GM18867 (cell line): ENCODE measurements at regions not wholly inside any gene's neighbourhood (a gene's known extent, or its start where the extent isn't known, plus 50 kb on each side); places are given as distances from the start of the nearest gene placed in this dataset.

Experiments used
- ATAC-seq: cut with Tn5 transposase; IDR thresholded peaks from one replicate; pipeline ENCODE4 v1.9.1; 2021; ENCODE audit warnings: mild to moderate bottlenecking, moderate library complexity; ENCODE audit not compliant: unreplicated experiment

DNA sequence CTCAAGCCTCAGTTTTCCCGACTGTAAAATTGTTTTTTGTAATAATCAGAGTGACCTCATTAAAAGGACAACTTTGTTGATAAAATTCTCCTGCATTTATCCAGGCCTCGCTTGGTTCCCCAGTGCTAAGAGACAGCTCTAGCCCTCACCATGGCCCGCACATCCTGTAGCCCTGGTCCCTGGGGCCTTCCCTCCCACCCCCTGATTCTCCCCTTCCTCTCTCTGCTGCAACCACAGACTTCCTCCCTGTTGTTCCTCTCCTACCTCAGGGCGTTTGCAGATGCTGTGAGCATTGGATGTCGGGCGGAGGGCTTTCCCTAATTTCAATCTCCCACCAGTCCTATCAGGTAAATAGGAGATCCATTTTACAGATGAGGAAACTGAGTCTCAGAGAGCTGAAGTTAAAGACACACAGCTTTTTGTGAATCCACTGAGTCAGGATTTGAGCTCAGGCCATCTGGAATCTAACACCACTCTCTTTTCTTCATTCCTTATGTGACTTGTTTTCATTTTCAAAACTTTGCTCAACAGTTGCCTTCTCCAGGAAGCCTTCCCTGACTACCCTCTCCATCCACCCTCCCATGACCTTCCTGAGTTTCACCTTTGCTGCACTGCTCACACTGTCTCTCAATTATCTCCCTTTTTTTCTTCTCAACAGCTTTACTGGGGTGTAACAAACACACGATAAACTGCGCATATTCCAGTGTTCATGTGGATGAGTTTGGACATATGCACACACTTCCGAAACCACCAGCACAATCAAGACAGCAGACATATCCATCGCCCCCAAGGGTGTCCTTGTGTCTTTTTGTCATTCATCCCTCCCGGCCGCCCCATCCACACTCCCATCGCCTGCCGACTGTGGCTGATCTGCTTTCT is 107.1 kb downstream of the CEBPB start:
- ATAC-seq = no peak

DNA sequence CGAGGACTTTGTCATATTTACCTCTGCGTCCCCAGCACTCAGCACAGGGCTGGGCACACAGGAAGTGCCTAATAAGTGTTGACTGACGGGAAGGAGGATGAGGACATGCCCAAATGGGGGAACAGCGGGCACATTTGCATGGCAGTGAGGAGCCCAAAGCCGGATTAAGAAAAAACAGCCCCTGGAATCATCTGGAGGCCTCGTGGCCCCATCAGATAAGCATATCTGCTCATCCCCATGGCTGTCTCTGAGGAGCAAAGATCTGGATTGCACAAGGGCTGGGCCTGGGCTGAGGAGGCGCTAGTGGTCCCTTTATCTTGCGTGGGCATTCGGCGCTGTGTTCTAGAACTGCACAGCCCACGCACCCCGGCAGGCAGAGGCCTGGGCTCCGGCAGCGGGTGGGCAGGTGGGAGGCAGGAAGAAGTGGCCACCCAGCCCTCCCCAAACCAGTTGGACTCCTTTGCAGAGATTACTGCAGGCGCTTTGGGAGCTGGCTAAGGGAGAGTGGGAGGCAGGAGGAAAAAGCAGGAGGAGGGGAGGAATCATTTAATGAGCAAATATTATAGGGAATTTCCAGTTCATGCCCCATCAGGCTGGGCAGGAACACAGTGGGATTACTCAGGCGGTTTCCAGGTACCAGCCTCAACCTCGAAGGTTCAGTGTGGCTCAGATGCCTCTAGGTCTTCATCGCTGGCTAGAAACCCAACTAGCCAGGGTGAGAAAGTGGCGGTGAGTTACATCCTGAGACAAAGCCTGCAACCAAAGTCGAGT is 108.1 kb downstream of the CEBPB start:
- no peak for ATAC-seq

DNA sequence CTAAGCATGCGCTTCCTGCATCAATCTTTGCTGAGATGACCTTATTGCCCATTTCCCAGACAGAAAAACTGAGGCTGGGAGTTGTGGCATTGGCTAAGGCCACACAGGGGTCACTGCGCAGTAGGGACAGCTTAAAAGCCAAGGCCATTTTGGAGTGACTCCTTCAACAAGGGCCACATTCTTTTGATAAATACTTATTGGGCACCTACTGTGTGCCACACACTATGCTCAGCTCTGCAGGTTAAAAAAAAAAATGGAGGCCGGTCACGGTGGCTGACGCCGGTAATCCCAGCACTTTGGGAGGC is 108.6 kb downstream of the CEBPB start:
- ATAC-seq = no peak

DNA sequence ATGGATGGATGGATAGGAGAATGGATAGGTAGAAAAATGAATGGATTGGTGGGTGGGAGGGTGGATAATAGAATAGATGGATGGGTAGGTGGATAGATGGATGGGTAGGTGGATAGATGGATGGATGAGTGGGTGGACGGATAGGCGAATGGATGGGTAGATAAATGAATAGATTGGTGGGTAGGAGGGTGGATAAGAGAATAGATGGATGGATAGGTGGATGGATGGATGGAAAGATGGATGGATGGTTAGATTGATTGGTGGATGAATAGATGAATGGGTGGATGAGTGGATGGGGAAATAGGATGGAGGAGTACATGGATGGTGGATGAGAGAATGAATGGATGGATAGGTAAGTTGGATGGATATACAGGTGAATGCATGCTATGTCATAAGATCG is 110.5 kb downstream of the CEBPB start:
- ATAC-seq = no peak

DNA sequence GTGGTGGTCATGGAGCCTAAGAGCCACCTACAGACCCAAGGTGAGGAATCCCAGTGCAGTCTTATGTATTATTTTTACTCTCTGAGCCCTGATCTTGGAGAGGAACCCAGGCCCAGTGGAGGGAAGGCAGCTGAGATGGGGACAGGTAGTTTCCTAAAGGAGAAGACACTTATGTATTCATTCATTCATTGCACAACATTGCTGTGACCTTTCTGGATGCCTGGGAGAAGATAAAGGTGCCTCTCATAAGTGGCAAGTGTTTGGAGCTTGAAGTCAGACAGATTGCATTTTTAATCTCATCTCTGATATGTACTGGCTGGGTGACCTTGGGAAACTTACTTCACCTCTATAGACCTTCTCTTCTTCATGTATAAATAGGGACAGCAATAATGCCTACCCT is 111.1 kb downstream of the CEBPB start:
- no peak for ATAC-seq

DNA sequence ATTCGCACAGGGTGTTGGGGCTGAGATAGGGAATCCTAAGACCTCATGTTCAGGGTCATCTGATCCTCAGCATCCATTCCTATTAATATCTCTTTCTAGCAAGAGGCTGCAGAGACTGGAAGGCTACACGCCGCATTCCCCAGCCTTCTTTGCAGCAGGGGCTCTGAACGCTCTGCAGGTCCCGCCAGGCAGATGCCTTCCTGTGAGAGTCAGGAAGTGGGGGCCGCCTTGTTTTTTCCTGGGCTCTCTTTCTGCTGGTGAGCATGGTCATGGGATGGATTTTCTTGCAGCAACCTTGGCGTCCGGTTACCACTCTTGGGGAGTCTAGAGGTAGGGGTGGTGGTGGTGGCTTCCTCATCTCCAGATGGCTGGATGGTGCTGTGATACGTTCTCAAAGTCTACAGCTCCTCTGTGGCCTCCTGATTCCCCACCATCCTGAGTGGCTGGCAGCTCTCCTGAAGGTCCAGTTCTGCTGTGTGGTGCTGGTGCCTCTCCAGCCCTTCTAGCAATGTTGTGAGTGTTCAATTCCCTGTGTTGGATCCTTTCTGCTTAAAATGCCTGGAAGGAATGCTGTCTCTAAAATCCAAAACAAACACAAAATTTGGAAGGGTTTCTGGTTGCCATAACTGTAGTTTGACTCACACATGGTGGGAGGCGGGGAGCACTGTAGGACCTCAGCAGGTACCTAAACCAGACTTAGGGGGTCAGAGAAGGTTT is 111.9 kb downstream of the CEBPB start:
- no peak for ATAC-seq

DNA sequence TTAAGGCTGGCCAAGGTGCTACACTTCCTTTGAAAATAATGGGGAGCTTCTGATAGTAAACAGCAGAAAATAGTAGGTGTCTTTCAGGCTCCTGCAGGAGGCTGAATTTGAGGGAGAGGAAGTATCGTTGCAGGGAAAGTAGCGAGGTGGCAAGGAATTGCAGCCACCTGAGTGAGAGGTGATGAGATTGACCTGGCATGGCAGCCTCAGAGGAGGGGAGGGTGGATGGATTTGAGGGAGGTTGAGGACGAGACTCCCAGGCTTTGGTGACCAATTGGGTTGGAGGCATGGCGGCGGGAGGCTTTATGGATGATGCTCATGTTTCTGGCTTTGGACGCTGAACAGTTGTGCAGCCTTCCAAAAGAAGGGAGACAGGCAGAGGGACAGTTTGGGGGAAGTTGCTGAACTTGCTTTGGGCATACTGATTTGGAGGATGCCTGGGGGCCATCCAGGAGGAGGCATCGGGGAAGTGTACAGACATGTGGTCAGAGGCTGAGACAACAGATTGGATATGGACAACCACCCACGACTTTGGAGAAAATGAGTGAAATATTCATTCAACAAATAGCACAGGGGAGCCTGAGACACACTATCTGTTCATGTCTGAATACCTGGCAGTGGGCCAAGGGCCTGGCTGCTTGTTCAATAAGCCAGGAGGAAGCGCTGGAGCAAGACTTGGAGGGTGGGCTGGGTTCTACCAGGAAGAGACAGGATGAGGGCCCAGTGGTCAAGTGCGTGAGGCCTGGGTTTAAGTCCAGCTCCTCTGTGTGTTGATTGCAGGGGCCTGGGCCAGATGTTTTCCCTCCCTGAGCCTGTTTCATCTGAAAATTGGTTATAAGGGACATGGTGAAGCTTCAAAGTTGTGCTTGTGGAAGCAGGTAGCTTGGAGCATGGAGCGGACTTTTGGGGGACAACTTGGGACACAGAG is 113.2 kb downstream of the CEBPB start:
- ATAC-seq = no peak

DNA sequence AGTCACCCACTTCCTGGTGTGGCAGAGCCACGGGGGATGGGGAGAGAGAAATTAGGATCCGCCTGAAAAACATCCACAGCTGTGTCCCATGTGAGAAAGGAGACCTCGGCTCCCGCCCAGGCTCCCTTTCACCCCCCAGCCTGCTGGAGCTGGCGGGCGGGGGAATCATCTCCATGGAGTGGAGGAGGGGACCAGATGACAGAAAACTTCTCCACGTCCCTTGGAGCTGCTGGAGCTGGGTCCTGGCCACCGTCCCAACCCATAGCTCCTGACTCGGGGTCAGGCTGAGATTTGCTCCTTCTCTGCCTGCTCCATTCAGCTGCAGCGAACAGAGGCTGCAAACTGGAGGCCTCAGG is 113.8 kb downstream of the CEBPB start:
- no peak for ATAC-seq

DNA sequence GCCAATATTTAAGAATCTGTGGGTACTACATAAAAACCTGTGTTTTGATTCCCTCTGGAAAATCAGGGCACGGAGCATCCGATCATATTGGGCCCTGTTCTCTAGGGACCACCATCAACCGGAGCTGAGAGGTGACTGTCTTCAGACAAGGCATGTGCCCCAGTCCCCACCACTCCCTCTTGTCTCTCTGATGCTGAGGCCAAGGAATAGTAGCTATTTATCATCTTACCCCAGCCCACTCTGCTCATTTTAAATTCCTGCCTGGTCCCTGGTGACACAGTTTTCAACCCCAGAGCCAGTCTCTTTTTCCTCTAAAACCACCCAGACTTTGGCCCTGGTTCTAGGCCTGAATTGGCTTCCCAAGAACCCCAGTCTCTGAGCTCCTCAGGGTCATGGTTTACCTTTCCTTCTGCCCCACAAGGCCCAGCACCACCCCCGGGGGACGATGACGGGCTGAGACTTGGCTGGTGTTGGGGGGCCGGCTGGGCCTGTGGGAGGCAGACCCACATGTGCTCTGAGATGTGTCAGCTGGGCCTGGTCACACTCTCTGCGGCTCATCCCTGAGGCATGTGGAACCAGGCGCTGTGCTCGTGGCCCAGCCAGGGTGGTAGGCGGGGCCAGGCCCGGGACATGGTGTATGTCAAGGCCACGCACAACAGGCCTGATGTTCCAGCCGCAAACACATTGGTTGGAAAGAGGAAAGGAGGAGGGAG is 114.4 kb downstream of the CEBPB start:
- no peak for ATAC-seq

DNA sequence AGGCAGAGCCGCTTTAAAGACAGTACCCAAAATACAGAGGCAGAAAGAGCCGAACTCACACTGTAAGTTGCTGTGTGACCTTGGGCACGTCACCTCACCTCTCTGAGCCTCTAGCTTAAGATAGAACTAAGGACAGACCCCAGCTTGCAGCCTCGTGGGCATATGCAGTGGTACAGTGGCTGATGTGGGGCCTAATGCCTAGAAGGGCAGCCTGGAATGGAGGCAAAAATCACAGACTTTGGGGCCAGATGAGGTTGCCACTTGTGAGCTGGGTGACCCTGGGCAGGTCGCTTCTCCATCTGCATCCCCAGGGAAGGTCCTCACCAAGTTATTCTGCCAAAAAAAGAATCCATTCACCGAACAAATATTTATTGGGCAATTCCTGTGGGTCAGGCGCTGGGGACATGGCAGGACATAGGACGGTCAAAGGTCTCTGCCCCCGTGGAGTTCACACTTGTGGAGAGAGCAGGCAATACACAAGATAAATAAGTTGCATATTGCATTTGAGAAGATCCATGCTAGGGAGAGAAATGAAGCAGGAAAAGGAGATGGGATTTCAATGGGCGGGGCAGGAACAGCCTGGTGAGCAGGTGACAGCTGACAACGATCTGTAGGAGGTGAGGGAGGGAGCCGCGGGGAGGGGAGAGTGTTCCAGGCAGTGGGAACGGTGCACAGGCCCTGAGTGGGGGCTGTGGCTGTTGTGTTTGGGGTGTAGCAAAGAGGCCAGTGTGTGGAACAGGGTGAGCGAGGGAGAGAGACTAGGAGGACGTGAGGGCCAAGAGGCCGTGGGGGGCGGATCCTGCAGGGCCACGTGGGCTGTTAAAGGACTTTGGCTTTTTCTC is 115.2 kb downstream of the CEBPB start:
- ATAC-seq = no peak

DNA sequence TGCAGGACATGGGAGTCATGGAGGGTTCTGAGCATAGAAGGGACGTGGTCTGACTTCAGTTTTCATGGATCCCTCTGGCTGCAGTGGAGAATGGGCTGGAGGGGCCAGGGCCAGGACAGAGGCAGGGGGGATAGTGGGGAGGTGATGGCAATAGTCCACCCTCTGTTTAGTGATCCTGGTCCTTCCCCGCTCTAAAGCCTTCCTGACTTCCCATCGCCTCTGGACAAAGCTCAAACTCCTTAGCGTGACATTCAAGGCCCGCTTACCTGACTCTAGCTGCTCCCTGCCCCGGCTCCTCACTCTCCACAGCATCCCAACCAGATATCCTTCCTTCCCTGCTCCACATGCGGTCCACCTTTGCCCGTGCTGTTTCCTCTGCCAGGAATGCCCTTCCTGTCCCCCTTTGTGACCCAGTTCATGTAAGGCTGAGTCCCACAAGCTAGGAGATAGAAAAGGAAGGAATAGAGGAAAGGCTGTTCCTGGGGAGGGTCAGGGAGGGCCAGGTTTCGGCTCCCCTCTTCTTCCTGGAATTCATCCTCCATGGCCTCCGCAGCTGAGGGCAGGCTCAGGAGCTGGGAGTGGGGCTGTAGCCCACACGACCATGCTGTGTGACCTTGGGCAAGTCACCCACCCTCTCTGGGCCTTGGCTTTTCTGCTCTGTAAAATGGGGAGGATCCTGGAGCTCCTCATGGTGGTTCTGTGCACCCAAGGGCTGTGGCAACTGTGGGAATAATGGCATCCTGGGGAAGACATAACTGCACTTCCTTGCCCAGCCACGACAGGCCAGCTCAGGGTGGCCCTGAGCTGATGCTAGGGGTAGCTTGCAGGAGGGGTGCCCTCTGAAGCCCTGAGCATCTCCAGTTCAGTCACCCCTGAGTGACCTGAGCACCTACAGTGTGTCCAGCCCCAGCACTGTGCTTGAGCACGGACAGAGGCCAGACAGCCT is 116.1 kb downstream of the CEBPB start:
- ATAC-seq = no peak

DNA sequence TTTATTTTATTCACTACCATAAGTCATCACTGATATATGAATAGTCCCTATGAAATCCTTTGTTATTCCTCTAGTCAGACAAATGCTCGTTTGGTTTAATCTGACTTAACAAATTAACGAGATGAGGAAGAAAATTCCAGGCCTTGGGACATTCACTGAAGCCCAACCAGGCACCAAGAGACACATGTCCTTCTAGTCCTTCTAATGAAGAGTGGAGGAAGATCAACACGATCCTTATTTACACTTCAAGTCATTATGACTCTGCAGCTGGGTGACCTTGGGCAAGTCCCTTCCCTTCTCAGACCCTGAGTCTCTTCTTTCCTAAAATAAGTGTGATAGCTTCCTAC is 117.5 kb downstream of the CEBPB start:
- ATAC-seq = no peak

DNA sequence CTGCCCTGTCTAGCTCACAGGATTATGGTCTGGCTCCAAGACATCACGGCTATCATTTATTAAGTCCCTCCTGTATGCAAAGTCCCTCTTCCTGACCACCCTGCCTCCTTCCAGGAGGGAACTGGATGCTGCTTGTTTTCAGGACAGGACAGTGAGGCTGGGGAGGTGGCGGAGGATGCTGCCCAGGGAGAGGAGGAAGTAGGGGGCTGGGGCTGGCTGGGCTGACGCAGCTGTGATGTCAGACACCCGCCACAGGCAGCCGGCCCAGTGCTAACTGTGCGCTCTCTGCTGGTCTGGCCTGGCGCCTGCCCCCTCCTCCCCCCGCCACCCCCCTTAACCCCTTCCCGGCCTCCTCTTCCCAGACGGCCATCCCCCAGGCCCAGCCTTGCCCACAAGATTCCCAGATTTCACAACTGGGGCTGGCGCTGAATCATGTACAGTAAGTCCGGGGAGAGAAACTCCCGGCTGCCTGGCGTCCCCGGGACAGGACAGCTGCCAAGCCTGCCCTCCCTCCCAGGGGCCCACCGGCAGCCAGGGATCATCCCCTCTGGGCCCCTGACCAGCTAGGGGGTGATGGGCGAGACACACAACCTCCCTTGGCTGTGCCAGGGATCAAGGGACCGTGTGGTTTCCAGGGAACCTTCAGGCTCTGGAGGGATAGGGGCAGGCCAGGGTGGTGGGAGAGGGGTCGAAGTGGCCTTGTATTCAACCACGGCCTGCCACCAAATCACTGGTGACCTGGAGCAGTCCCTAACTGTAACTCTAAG is 118.1 kb downstream of the CEBPB start:
- ATAC-seq = no peak

DNA sequence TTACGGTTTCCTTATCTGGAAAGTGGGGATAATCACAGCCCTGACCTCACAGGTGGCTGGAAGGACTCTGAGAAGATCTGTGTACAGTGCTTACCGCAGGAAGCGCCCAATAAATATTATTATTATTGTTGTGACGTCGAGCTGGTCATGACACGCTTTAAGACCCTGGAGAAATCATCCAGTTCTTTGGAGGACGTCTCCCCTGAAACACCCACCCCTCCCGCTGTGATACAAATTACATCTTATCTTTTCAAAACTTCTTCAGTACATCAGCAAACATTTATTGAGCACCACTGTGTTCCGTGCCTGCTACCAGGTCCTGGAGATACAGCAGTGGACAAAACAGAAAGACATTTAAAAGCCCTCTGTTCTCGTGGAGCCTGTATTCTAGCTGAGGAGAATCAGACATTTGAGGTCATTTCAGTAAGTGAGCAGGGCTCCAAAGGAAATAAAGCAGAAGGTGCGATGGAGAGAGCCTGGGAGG is 118.7 kb downstream of the CEBPB start:
- no peak for ATAC-seq

DNA sequence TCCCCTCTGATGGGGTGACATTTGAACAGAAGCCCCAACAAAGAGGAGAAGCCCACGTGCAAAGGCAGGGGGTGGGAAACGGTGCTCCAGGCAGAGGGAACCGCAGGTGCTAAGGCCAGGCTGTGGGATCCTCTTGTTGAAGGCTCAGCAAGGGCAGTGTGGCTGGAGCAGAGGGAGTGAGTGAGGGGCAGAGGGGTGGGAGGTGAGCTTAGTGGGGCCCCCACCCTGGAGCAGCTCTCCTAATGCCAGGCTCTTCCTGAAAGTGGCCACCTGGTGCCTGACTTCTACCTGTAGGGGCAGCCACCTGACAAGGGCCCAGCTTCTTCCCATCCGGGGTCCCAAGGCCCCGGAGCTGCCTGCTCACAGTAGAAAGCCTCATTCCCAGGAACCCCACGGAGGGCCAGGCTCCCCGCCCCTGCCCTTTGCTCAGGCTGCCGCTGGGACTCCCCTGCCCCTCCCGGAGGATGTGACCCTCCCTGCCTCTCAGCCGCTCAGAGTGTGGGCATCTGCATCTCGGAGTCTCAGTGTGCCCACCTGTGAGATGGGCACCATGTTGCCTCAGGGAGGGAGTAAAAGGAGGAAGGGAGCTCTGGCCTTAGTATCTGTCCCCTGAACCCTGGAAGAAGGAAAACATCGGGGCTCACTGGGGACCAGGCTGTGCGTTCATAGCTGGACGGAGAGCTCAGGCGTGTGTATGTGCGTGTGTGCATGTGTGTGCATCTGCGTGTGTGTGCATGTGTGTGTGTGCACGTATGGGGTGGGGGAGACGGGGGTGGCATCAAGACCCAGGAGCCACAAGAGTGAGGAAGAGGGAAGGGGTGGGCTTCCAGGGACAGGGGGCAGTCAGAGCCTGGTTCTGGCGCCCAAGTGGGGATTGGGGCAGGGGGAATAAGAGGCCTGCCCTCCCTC is 119.4 kb downstream of the CEBPB start:
- ATAC-seq = no peak

DNA sequence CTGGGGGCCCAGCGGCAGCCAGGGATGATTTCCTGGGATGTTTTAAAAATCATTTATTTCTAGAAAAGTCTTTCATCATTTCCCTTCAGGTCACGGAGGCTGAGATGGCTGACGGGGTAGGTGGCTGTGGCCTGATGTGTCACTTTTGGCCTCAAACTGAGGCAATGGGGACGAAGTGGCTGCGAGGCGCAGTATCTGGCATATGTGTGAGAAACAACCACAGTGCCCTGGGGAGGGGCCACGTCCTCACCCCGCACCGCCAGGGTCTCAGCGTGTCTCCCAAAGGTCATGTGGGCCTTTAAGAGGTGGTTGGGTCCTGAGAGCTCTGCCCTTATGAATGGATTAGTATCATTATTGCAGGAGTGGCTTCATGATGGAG is 120.0 kb downstream of the CEBPB start:
- no peak for ATAC-seq
